ENCODE measurements at regions not wholly inside any gene's neighbourhood (a gene's known extent, or its start where the extent isn't known, plus 50 kb on each side); places are given as distances from the start of the nearest gene placed in this dataset.
"Not testable (repeated sequence)": the region's sequence is repeated elsewhere in the genome, so short reads cannot be mapped to it uniquely, and the experiment has no call there.

DNA sequence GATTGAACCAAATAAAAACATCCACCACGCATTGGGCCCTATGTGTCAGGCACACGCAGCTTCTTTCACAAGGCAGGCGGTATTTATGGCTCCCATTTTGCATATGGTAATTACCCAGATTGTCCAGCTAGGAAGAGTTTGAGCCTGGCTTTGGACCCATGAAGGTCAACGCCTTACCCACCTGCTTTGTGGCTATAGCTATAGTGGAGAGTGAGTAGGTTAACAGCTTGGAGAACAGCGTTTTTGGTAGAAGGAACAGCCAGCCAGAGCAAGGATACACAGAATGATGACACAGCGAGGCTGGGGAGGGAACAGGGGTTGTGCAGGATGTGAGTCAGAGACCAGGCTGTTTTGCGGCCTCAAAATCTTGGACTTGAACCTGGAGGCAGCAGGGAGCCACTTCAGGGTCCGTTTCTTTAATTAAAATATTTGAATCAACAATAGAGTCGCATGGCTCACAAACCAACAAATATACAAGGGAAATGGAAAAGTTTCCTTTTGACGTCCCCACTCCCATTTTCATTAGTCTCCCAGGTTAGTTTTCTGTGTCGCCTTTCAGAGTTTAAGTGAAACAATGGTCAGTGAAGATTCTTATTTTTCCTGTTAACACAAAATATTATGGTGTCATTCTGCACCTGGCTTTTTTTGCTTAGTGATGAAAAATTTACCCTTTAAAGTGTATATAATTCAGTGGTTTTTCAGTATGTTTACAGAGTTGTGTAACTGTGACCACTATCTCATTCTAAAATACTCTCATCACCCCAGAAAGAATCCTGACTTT lies 118.2 kb upstream of the STX18 start:
- Histone ChIP-seq H3K27ac (ENCODE audit: low read length) (no peak overlapping the region), H3K4me3 (ENCODE audit: low read length) (no peak overlapping the region), H3K36me3 (ENCODE audit: control insufficient read depth, insufficient read depth, low read length) (no peaks in the 10 kb centered on the region), H3K9me3 (replicated peaks; ENCODE audit: control insufficient read depth, low read depth, low read length) (no peaks in the 10 kb centered on the region), H3K4me1 (ENCODE audit: control insufficient read depth, insufficient read depth, low read length) (no peaks in the 10 kb centered on the region), H3K27me3 (ENCODE audit: control insufficient read depth, insufficient read depth, low read length) (no peaks in the 10 kb centered on the region)
- WGBS (ENCODE audit: insufficient coverage), result 86% methylated on average over 6 of the region's 11 CpGs
- no peak for DNase-seq

DNA sequence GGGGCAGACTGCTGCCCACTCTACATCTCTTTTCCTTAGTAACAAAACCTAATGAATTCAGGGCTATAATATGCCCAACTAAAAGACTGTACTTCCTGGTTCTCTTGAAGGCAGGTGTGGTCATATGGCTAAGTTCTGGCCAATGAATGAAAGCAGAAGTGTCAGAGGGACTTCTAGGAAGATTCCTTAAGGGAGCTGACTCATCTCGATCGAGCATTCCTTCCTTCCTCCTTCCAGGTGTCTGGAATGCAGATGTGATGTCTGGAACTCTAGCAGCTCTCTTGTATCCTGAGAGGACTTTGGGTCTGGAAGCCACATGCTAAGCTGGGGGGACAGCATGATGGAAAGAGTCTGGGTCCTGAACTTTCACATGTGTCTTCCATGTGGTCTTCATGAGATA lies 116.2 kb upstream of the STX18 start:
- H3K36me3 ChIP-seq (ENCODE audit: control insufficient read depth, insufficient read depth, low read length), result no peaks in the 10 kb centered on the region
- H3K4me1 ChIP-seq (ENCODE audit: control insufficient read depth, insufficient read depth, low read length), result no peaks in the 10 kb centered on the region
- WGBS (ENCODE audit: insufficient coverage), result no CpG with 5 or more reads among the region's 2 CpGs
- no peaks in the 10 kb centered on the region for H3K9me3 ChIP-seq (replicated peaks; ENCODE audit: control insufficient read depth, low read depth, low read length)
- no peak overlapping the region for H3K4me3 ChIP-seq (ENCODE audit: low read length)
- no peak for DNase-seq
- no peaks in the 10 kb centered on the region for H3K27me3 ChIP-seq (ENCODE audit: control insufficient read depth, insufficient read depth, low read length)
- no peak overlapping the region for H3K27ac ChIP-seq (ENCODE audit: low read length)

DNA sequence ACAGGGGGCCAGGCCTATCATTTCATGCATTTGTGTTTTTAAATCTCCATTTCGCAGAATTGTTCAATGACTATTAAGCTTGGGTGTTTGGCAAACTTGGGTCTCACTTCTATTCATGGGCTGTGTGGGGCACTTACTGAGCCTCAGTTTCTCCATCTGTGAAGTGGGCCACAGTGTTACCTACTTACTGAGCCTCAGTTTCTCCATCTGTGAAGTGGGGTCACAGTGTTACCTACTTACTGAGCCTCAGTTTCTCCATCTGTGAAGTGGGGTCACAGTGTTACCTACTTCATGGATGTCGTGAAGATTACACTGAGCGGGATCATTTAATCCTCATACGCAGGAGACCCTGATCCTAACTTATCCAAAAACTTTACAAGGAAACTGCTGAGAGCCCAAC lies 115.1 kb upstream of the STX18 start:
- Histone ChIP-seq H3K4me3 (ENCODE audit: low read length) (no peak overlapping the region), H3K9me3 (replicated peaks; ENCODE audit: control insufficient read depth, low read depth, low read length) (no peaks in the 10 kb centered on the region), H3K36me3 (ENCODE audit: control insufficient read depth, insufficient read depth, low read length) (no peaks in the 10 kb centered on the region), H3K27ac (ENCODE audit: low read length) (no peak overlapping the region), H3K4me1 (ENCODE audit: control insufficient read depth, insufficient read depth, low read length) (no peaks in the 10 kb centered on the region), H3K27me3 (ENCODE audit: control insufficient read depth, insufficient read depth, low read length) (no peaks in the 10 kb centered on the region)
- WGBS (ENCODE audit: insufficient coverage), result 93% methylated on average over 3 of the region's 4 CpGs
- no peak for DNase-seq

DNA sequence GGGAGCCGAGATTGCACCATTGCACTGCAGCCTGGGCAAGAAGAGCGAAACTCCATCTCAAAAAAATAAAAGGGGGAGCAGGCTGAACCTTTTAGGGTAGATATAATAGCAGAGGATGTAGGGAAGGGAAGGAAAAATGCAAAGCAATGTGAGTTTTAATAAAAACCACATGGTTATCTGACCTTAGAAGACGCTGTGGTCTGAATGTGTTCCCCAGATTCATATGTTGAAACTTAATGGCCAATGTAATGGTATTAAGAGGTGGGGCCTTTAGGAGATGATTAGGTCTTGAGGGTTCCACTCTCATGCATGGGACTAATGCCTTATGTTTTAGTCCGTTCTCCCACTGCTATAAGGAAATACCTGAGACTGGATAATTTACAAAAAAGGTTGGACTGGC lies 114.1 kb upstream of the STX18 start:
- H3K4me3 ChIP-seq (ENCODE audit: low read length), result no peak overlapping the region
- no peaks in the 10 kb centered on the region for H3K4me1 ChIP-seq (ENCODE audit: control insufficient read depth, insufficient read depth, low read length)
- H3K9me3 ChIP-seq (replicated peaks; ENCODE audit: control insufficient read depth, low read depth, low read length), result no peaks in the 10 kb centered on the region
- no peaks in the 10 kb centered on the region for H3K27me3 ChIP-seq (ENCODE audit: control insufficient read depth, insufficient read depth, low read length)
- no peak for DNase-seq
- H3K36me3 ChIP-seq (ENCODE audit: control insufficient read depth, insufficient read depth, low read length), result no peaks in the 10 kb centered on the region
- WGBS (ENCODE audit: insufficient coverage), result 69% methylated on average over 2 of the region's 4 CpGs
- no peak overlapping the region for H3K27ac ChIP-seq (ENCODE audit: low read length)

DNA sequence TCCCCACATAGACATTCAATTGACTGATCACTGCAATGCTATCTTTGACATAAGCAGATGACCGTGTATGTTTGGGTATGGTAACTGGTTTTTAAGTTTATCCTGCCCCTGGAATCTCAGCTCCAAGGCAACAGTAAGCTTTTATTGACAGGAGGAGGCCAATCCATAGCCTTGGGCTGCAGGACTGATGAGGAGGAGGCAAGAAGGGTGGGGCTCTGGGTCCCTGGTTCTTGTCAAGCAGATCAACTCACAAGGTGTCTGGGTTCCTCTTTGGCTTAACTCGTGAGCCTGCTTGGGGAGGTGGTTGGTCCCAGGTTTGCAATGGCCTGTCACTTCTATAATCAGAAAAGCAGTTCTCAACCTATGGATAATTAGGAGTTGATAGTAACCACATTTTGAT lies 113.2 kb upstream of the STX18 start:
- Histone ChIP-seq H3K36me3 (ENCODE audit: control insufficient read depth, insufficient read depth, low read length) (no peaks in the 10 kb centered on the region), H3K4me3 (ENCODE audit: low read length) (no peak overlapping the region), H3K4me1 (ENCODE audit: control insufficient read depth, insufficient read depth, low read length) (no peaks in the 10 kb centered on the region), H3K9me3 (replicated peaks; ENCODE audit: control insufficient read depth, low read depth, low read length) (no peaks in the 10 kb centered on the region), H3K27ac (ENCODE audit: low read length) (no peak overlapping the region), H3K27me3 (ENCODE audit: control insufficient read depth, insufficient read depth, low read length) (no peaks in the 10 kb centered on the region)
- 60% methylated on average over 1 of the region's 2 CpGs for WGBS (ENCODE audit: insufficient coverage)
- no peak for DNase-seq

DNA sequence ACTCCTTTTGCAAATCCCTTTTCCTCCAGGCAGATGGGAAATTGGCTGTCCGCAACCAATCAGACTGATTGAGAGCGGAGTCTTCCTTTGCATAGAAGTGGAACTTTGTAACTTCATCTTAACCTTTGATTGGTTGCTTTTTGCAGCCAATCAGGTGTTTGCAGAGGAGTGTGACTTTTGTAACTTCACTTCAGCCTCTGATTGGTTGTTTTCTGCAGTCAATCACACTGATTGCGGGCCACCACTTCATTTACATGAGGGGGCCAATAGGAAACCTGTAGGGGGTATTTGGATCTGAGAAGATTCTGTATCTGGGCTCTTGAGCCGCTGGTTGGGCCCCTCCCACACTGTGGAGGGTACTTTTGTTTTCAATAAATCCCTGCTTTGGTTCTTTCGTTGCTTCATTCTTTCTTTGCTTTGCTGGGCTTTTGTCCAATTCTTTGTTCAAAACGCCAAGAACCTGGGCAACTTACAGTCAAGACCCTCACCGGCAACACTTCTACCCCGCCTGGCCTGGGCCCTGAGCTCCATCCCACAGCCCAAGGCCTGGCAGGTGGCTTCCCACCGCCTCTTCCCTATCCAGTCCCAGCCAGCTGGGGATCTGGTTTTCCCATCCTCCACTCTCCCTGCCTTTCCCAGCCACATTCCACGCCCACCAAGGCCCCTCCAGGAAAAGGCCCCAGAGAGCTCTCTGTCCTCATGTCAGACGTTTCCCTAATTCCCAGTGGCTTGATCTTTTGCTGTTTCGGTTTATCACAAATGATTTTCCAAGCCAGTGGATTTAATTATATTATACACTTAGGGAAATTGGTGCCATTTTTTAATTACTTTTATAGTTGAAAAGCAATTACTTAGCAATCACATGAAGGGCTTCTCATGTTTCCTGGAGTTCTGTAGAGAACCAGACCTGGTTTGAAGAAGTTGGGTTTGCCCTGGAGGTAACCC lies 110.2 kb upstream of the STX18 start:
- no peak overlapping the region for H3K27ac ChIP-seq (ENCODE audit: low read length)
- no peaks in the 10 kb centered on the region for H3K36me3 ChIP-seq (ENCODE audit: control insufficient read depth, insufficient read depth, low read length)
- peak; percentile 20 for DNase-seq
- no peaks in the 10 kb centered on the region for H3K4me1 ChIP-seq (ENCODE audit: control insufficient read depth, insufficient read depth, low read length)
- no peaks in the 10 kb centered on the region for H3K9me3 ChIP-seq (replicated peaks; ENCODE audit: control insufficient read depth, low read depth, low read length)
- no peak overlapping the region for H3K4me3 ChIP-seq (ENCODE audit: low read length)
- WGBS (ENCODE audit: insufficient coverage), result 42% methylated on average over 5 of the region's 12 CpGs
- no peaks in the 10 kb centered on the region for H3K27me3 ChIP-seq (ENCODE audit: control insufficient read depth, insufficient read depth, low read length)

DNA sequence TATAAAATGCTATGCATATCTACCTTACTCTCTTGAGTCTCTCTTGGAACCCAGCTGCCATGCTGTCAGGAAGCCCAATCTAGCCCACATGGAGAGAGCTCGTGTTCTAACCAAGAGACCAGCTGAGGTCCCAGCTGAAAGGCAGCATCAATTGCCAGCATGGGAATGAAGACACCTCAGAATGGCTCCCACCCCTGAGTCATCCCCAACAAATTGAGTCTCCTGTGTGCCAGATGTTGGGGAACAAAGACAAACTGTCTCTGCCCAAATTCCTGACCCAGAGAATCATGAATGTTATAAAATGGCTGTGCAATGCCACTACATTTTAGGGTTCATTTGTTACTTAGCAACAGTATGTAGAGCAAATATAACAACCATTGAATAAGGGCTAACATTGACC lies 105.2 kb upstream of the STX18 start:
- Histone ChIP-seq H3K4me3 (ENCODE audit: low read length) (no peak overlapping the region), H3K27me3 (ENCODE audit: control insufficient read depth, insufficient read depth, low read length) (no peaks in the 10 kb centered on the region), H3K4me1 (ENCODE audit: control insufficient read depth, insufficient read depth, low read length) (no peaks in the 10 kb centered on the region), H3K36me3 (ENCODE audit: control insufficient read depth, insufficient read depth, low read length) (no peaks in the 10 kb centered on the region), H3K27ac (ENCODE audit: low read length) (no peak overlapping the region), H3K9me3 (replicated peaks; ENCODE audit: control insufficient read depth, low read depth, low read length) (no peaks in the 10 kb centered on the region)
- no peak for DNase-seq
- 80% methylated on average over 1 of the region's 1 CpG for WGBS (ENCODE audit: insufficient coverage)

DNA sequence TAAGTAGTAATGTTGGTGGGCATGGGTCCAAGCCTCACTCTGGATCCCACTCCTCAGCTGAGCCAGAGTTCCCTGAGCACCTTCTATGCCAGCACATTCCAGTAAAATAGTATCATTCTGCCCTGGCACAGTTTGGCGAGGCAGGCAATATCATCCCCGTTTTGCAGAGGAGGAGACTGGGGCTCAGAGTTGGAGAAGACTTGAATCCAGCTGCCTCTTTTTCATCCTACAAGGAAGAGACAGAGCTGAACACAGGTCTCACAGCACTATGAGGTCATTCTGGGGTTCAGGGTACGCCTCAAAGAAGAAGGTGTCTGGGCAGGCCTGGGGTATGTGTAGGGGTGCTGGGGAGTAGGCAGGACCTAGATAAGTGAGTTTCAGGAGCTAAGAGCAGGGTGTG lies 103.9 kb upstream of the STX18 start:
- 79% methylated on average over 3 of the region's 3 CpGs for WGBS (ENCODE audit: insufficient coverage)
- H3K9me3 ChIP-seq (replicated peaks; ENCODE audit: control insufficient read depth, low read depth, low read length), result no peaks in the 10 kb centered on the region
- no peaks in the 10 kb centered on the region for H3K36me3 ChIP-seq (ENCODE audit: control insufficient read depth, insufficient read depth, low read length)
- peaks cover 1% of the 10 kb centered on the region for H3K4me1 ChIP-seq (ENCODE audit: control insufficient read depth, insufficient read depth, low read length)
- H3K27ac ChIP-seq (ENCODE audit: low read length), result no peak overlapping the region
- H3K27me3 ChIP-seq (ENCODE audit: control insufficient read depth, insufficient read depth, low read length), result peaks cover 6% of the 10 kb centered on the region
- H3K4me3 ChIP-seq (ENCODE audit: low read length), result no peak overlapping the region
- no peak for DNase-seq

DNA sequence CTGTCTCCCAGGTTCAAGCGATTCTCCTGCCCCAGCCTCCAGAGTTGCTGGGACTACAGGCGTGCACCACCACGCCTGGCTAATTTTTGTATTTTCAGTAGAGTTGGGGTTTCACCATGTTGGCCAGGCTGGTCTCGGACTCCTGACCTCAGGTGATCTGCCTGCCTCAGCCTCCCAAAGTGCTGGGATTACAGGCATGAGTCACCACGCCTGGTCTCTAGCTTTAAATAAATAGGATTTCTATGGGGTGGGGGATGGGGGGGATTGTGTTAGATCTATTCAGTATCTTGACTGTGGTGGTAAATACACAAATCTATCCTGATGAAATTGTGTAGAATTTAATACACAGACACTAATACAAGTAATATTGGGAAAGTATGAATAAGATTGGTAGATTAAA lies 102.4 kb upstream of the STX18 start:
- not testable (repeated sequence) for H3K4me1 ChIP-seq (ENCODE audit: control insufficient read depth, insufficient read depth, low read length); H3K4me3 ChIP-seq (ENCODE audit: low read length); H3K36me3 ChIP-seq (ENCODE audit: control insufficient read depth, insufficient read depth, low read length); H3K9me3 ChIP-seq (replicated peaks; ENCODE audit: control insufficient read depth, low read depth, low read length); H3K27me3 ChIP-seq (ENCODE audit: control insufficient read depth, insufficient read depth, low read length); DNase-seq; H3K27ac ChIP-seq (ENCODE audit: low read length)
- 100% methylated on average over 3 of the region's 5 CpGs for WGBS (ENCODE audit: insufficient coverage)

DNA sequence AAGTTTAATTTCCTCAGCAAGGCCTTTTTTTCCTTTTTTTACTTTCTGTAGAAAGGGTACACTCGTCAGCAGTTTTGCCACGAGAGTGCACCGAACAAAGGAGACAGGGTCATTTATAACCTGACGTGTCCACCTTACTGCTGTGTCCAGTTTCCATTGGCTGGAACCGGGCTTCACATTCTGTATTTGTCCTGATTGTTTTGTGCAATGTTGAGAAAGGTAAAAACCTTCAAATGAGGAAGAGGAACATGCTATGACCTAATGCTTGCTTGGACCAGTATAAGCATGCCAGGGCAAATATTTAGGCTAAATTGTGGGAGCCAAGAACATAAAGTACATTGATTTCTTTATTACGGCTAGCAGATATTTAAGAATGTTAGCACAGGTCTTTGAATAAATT lies 101.9 kb upstream of the STX18 start:
- not testable (repeated sequence) for H3K9me3 ChIP-seq (replicated peaks; ENCODE audit: control insufficient read depth, low read depth, low read length); H3K4me1 ChIP-seq (ENCODE audit: control insufficient read depth, insufficient read depth, low read length); H3K27me3 ChIP-seq (ENCODE audit: control insufficient read depth, insufficient read depth, low read length); H3K36me3 ChIP-seq (ENCODE audit: control insufficient read depth, insufficient read depth, low read length); H3K4me3 ChIP-seq (ENCODE audit: low read length); H3K27ac ChIP-seq (ENCODE audit: low read length); DNase-seq
- 92% methylated on average over 4 of the region's 6 CpGs for WGBS (ENCODE audit: insufficient coverage)
